ENCODE measurements at regions not wholly inside any gene's neighbourhood (a gene's known extent, or its start where the extent isn't known, plus 50 kb on each side); places are given as distances from the start of the nearest gene placed in this dataset.

GRCh38 chr2:7428454-7429204 is 511.4 kb downstream of the RNF144A start:
- no peak for DNase-seq (ENCODE audit: low read depth)
- no peak for TF ChIP-seq CTCF (conservative IDR thresholded peaks at IDR 0.05; ENCODE audit: low read depth, low read length)
- H3K4me3 ChIP-seq (ENCODE audit: low read depth, low read length), result no peak overlapping the region

GRCh38 chr2:7429733-7430132 is 512.5 kb downstream of the RNF144A start:
- TF ChIP-seq CTCF (conservative IDR thresholded peaks at IDR 0.05; ENCODE audit: low read depth, low read length), result no peak
- H3K4me3 ChIP-seq (ENCODE audit: low read depth, low read length), result no peak overlapping the region
- no peak for DNase-seq (ENCODE audit: low read depth)

GRCh38 chr2:7430421-7430868 is 513.2 kb downstream of the RNF144A start:
- H3K4me3 ChIP-seq (ENCODE audit: low read depth, low read length), result no peak overlapping the region
- no peak for DNase-seq (ENCODE audit: low read depth)
- no peak for TF ChIP-seq CTCF (conservative IDR thresholded peaks at IDR 0.05; ENCODE audit: low read depth, low read length)

GRCh38 chr2:7430869-7431641 is 513.8 kb downstream of the RNF144A start:
- peak overlapping the region; percentile 37 for H3K4me3 ChIP-seq (ENCODE audit: low read depth, low read length)
- DNase-seq (ENCODE audit: low read depth), result no peak

GRCh38 chr2:7432436-7432835 is 515.2 kb downstream of the RNF144A start:
- H3K4me3 ChIP-seq (ENCODE audit: low read depth, low read length), result no peak overlapping the region
- DNase-seq (ENCODE audit: low read depth), result no peak
- no peak for TF ChIP-seq CTCF (conservative IDR thresholded peaks at IDR 0.05; ENCODE audit: low read depth, low read length)

More at GRCh38 chr2:7430869-7431641, 513.8 kb downstream of the RNF144A start:
- TF ChIP-seq CTCF (conservative IDR thresholded peaks at IDR 0.05; ENCODE audit: low read depth, low read length), result no peak

GRCh38 chr2:7436096-7436906 is 519.1 kb downstream of the RNF144A start:
- H3K4me3 ChIP-seq (ENCODE audit: low read depth, low read length), result no peak overlapping the region
- DNase-seq (ENCODE audit: low read depth), result no peak
- TF ChIP-seq CTCF (conservative IDR thresholded peaks at IDR 0.05; ENCODE audit: low read depth, low read length), result no peak

All from epithelial cell of proximal tubule (primary cell).